Esophagus muscularis mucosa (tissue), 3 donors: ENCODE measurements at regions not wholly inside any gene's neighbourhood (a gene's known extent, or its start where the extent isn't known, plus 50 kb on each side); places are given as distances from the start of the nearest gene placed in this dataset.

Source experiments
- POLR2A ChIP-seq: fragments of 450-650 bp; IDR thresholded peaks from one replicate; pipeline ENCODE4 v1.6.1; 2017; ENCODE audit warnings: antibody characterized with exemption, moderate library complexity, mild to moderate bottlenecking, low read depth
- POLR2AphosphoS5 ChIP-seq, 2 donors: sonication (generic); formaldehyde crosslinking; IDR thresholded peaks; one replicate each; pipeline ENCODE4 v1.6.1; 2017; ENCODE audit warnings: antibody characterized with exemption in 2 of 2
- TF ChIP-seq, protein P1 (sequence below), 3 experiments: fragments of 200-600 bp in 2 of 3; fragments of 450-650 bp in 1 of 3; sonication (generic) in 2 of 3; IDR thresholded peaks; one replicate each; pipeline ENCODE4 v1.5.1; 2017 to 2019; ENCODE audit warnings: antibody characterized with exemption in 3 of 3, mild to moderate bottlenecking in 2 of 3, moderate library complexity in 1 of 3

- TF ChIP-seq POLR2A = no peak
- TF ChIP-seq, protein P1, sequence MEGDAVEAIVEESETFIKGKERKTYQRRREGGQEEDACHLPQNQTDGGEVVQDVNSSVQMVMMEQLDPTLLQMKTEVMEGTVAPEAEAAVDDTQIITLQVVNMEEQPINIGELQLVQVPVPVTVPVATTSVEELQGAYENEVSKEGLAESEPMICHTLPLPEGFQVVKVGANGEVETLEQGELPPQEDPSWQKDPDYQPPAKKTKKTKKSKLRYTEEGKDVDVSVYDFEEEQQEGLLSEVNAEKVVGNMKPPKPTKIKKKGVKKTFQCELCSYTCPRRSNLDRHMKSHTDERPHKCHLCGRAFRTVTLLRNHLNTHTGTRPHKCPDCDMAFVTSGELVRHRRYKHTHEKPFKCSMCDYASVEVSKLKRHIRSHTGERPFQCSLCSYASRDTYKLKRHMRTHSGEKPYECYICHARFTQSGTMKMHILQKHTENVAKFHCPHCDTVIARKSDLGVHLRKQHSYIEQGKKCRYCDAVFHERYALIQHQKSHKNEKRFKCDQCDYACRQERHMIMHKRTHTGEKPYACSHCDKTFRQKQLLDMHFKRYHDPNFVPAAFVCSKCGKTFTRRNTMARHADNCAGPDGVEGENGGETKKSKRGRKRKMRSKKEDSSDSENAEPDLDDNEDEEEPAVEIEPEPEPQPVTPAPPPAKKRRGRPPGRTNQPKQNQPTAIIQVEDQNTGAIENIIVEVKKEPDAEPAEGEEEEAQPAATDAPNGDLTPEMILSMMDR (IDR thresholded peaks at IDR 0.05) = no peak
- TF ChIP-seq POLR2AphosphoS5 (IDR thresholded peaks at IDR 0.05) = no peak
Measured at GRCh38 chr7:156327916-156328315, 312.7 kb upstream of the RNF32 start.
